Superior temporal gyrus (tissue), 1 donor: ENCODE measurements at regions not wholly inside any gene's neighbourhood (a gene's known extent, or its start where the extent isn't known, plus 50 kb on each side); places are given as distances from the start of the nearest gene placed in this dataset.

Source experiments
- DNase-seq: peaks from one replicate; pipeline ENCODE4 v3.0.0-alpha.2; 2016; ENCODE audit errors: extremely low spot score

- no peak for DNase-seq
Measured at GRCh38 chr22:49490692-49491091, 337.0 kb downstream of the BRD1 start.

- no peak for DNase-seq
Measured at GRCh38 chr22:49489821-49490220, 337.9 kb downstream of the BRD1 start.

GRCh38 chr22:49488943-49489342 lies 338.7 kb downstream of the BRD1 start:
- no peak for DNase-seq

GRCh38 chr22:49487950-49488349 lies 339.7 kb downstream of the BRD1 start:
- no peak for DNase-seq

GRCh38 chr22:49486225-49486624 lies 341.4 kb downstream of the BRD1 start:
- DNase-seq, result no peak

GRCh38 chr22:49483946-49484345 lies 343.7 kb downstream of the BRD1 start:
- DNase-seq, result no peak

- no peak for DNase-seq
Measured at GRCh38 chr22:49483281-49483870, 344.3 kb downstream of the BRD1 start.

GRCh38 chr22:49482811-49483210 lies 344.9 kb downstream of the BRD1 start:
- no peak for DNase-seq

- no peak for DNase-seq
Measured at GRCh38 chr22:49481659-49482399, 345.8 kb downstream of the BRD1 start.

- no peak for DNase-seq
Measured at GRCh38 chr22:49480896-49481658, 346.6 kb downstream of the BRD1 start.

- DNase-seq, result no peak
Measured at GRCh38 chr22:49480331-49480730, 347.3 kb downstream of the BRD1 start.

GRCh38 chr22:49479566-49479965 lies 348.1 kb downstream of the BRD1 start:
- no peak for DNase-seq

- DNase-seq, result no peak
Measured at GRCh38 chr22:49476800-49477400, 350.8 kb downstream of the BRD1 start.

- no peak for DNase-seq
Measured at GRCh38 chr22:49476176-49476575, 351.5 kb downstream of the BRD1 start.

- DNase-seq, result no peak
Measured at GRCh38 chr22:49475253-49475652, 352.4 kb downstream of the BRD1 start.

GRCh38 chr22:49473286-49473685 lies 354.4 kb downstream of the BRD1 start:
- DNase-seq, result no peak

GRCh38 chr22:49470741-49471503 lies 356.8 kb downstream of the BRD1 start:
- DNase-seq, result no peak

- no peak for DNase-seq
Measured at GRCh38 chr22:49469896-49470740, 357.6 kb downstream of the BRD1 start.

- no peak for DNase-seq
Measured at GRCh38 chr22:49468487-49469198, 359.0 kb downstream of the BRD1 start.
